ENCODE measurements at regions not wholly inside any gene's neighbourhood (a gene's known extent, or its start where the extent isn't known, plus 50 kb on each side); places are given as distances from the start of the nearest gene placed in this dataset.
"Not testable (repeated sequence)": the region's sequence is repeated elsewhere in the genome, so short reads cannot be mapped to it uniquely, and the experiment has no call there.

GRCh38 chr3:95241256-95241655 lies 1178.4 kb downstream of the NSUN3 start:
- not testable (repeated sequence) for H3K4me1 ChIP-seq (ENCODE audit: insufficient read depth); H3K27me3 ChIP-seq (ENCODE audit: insufficient read depth); H3K4me1 Mint-ChIP-seq; H3K79me2 ChIP-seq (replicated peaks; ENCODE audit: insufficient read depth); ATAC-seq; H3K4me3 Mint-ChIP-seq; H4K20me1 ChIP-seq (replicated peaks; ENCODE audit: insufficient read depth); H3K27ac ChIP-seq (ENCODE audit: low read depth); H3K27me3 Mint-ChIP-seq (ENCODE audit: insufficient read depth, low read depth, poor library complexity); H3F3A ChIP-seq (replicated peaks; ENCODE audit: low read depth); H3K27ac Mint-ChIP-seq; H3K9me3 Mint-ChIP-seq; H3K36me3 Mint-ChIP-seq (ENCODE audit: low read depth); H3K4me3 ChIP-seq; H2AFZ ChIP-seq; H3K4me2 ChIP-seq; H3K9me2 ChIP-seq (ENCODE audit: insufficient read depth); H3K36me3 ChIP-seq (ENCODE audit: insufficient read depth); DNase-seq (ENCODE audit: low spot score)

DNA sequence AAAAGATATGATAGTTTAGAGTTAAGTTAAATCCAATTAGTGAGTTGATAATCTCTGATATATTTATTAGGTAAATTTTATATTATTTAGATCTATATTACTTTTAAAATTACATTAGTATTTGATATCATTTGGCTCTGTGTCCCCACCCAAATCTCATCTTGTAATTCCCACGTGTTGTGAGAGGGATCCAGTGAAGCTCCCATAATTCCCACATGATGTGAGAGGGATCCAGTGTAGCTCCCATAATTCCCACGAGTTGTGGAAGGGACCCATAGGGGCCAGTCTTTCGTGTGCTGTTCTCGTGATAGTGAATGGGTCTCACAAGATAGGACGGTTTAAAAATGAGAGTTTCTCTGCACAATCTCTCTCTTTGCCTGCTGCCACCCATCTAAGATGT lies 1183.6 kb downstream of the NSUN3 start:
- Histone ChIP-seq H4K20me1 (replicated peaks; ENCODE audit: insufficient read depth) (no peaks in the 10 kb centered on the region), H3K4me2 (no peak overlapping the region), H3F3A (replicated peaks; ENCODE audit: low read depth) (no peaks in the 10 kb centered on the region), H3K27me3 (ENCODE audit: insufficient read depth) (no peaks in the 10 kb centered on the region), H3K4me3 (no peak overlapping the region), H3K36me3 (ENCODE audit: insufficient read depth) (no peaks in the 10 kb centered on the region), H3K27ac (ENCODE audit: low read depth) (no peak overlapping the region), H3K9me2 (ENCODE audit: insufficient read depth) (no peaks in the 10 kb centered on the region), H2AFZ (no peak overlapping the region), H3K79me2 (replicated peaks; ENCODE audit: insufficient read depth) (no peaks in the 10 kb centered on the region), H3K4me1 (ENCODE audit: insufficient read depth) (no peaks in the 10 kb centered on the region)
- Mint-ChIP-seq H3K27me3 (ENCODE audit: insufficient read depth, low read depth, poor library complexity) (no peaks in the 10 kb centered on the region), H3K4me1 (peaks cover 2% of the 10 kb centered on the region; the same call in 1 of the 3 replicates), H3K9me3 (no peaks in the 10 kb centered on the region), H3K4me3 (no peak overlapping the region), H3K27ac (no peak overlapping the region), H3K36me3 (ENCODE audit: low read depth) (peaks cover 4% of the 10 kb centered on the region; the same call in 2 of the 3 replicates)
- ATAC-seq (no peak), DNase-seq (ENCODE audit: low spot score) (no peak)
- TF ChIP-seq ZNF114 (CRISPR knock-in tag; IDR thresholded peaks at IDR 0.05) (no peak), NANOG (IDR thresholded peaks at IDR 0.05; ENCODE audit: borderline replicate concordance) (no peak), STAT1 (IDR thresholded peaks at IDR 0.05; ENCODE audit: unreplicated experiment) (no peak), EZH2 (IDR thresholded peaks at IDR 0.05; ENCODE audit: low read depth, unreplicated experiment) (no peak), EZH2phosphoT487 (IDR thresholded peaks at IDR 0.05; ENCODE audit: unreplicated experiment) (no peak), CREB1 (CRISPR knock-in tag; IDR thresholded peaks at IDR 0.05; ENCODE audit: low read depth) (no peak), JUNB (IDR thresholded peaks at IDR 0.05; ENCODE audit: unreplicated experiment) (no peak), ZNF331 (CRISPR knock-in tag; IDR thresholded peaks at IDR 0.05; ENCODE audit: low read depth) (no peak), ZNF462 (CRISPR knock-in tag; IDR thresholded peaks at IDR 0.05) (no peak), POLR2AphosphoS5 (IDR thresholded peaks at IDR 0.05; ENCODE audit: low read depth) (no peak)
- TF ChIP-seq, protein P1, sequence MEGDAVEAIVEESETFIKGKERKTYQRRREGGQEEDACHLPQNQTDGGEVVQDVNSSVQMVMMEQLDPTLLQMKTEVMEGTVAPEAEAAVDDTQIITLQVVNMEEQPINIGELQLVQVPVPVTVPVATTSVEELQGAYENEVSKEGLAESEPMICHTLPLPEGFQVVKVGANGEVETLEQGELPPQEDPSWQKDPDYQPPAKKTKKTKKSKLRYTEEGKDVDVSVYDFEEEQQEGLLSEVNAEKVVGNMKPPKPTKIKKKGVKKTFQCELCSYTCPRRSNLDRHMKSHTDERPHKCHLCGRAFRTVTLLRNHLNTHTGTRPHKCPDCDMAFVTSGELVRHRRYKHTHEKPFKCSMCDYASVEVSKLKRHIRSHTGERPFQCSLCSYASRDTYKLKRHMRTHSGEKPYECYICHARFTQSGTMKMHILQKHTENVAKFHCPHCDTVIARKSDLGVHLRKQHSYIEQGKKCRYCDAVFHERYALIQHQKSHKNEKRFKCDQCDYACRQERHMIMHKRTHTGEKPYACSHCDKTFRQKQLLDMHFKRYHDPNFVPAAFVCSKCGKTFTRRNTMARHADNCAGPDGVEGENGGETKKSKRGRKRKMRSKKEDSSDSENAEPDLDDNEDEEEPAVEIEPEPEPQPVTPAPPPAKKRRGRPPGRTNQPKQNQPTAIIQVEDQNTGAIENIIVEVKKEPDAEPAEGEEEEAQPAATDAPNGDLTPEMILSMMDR (conservative IDR thresholded peaks at IDR 0.05; ENCODE audit: low read depth in 2 of 2), result no peak
- TF ChIP-seq, protein P2, sequence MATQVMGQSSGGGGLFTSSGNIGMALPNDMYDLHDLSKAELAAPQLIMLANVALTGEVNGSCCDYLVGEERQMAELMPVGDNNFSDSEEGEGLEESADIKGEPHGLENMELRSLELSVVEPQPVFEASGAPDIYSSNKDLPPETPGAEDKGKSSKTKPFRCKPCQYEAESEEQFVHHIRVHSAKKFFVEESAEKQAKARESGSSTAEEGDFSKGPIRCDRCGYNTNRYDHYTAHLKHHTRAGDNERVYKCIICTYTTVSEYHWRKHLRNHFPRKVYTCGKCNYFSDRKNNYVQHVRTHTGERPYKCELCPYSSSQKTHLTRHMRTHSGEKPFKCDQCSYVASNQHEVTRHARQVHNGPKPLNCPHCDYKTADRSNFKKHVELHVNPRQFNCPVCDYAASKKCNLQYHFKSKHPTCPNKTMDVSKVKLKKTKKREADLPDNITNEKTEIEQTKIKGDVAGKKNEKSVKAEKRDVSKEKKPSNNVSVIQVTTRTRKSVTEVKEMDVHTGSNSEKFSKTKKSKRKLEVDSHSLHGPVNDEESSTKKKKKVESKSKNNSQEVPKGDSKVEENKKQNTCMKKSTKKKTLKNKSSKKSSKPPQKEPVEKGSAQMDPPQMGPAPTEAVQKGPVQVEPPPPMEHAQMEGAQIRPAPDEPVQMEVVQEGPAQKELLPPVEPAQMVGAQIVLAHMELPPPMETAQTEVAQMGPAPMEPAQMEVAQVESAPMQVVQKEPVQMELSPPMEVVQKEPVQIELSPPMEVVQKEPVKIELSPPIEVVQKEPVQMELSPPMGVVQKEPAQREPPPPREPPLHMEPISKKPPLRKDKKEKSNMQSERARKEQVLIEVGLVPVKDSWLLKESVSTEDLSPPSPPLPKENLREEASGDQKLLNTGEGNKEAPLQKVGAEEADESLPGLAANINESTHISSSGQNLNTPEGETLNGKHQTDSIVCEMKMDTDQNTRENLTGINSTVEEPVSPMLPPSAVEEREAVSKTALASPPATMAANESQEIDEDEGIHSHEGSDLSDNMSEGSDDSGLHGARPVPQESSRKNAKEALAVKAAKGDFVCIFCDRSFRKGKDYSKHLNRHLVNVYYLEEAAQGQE (IDR thresholded peaks at IDR 0.05; ENCODE audit: unreplicated experiment), result no peak

Measured in GM23338 (cell line).